Activated naive CD8-positive, alpha-beta T cell treated with anti-CD3 and anti-CD28 coated beads for 36 hours (primary cell): ENCODE measurements at regions not wholly inside any gene's neighbourhood (a gene's known extent, or its start where the extent isn't known, plus 50 kb on each side); places are given as distances from the start of the nearest gene placed in this dataset.
"Not testable (repeated sequence)": the region's sequence is repeated elsewhere in the genome, so short reads cannot be mapped to it uniquely, and the experiment has no call there.

Experiments
- DNase-seq: peaks from one replicate; pipeline ENCODE4 v3.0.0; 2021
- H3K27ac Mint-ChIP-seq: one replicate; pipeline ENCODE4 v1.8.0; 2022; ENCODE audit warnings: mild to moderate bottlenecking, moderate library complexity, mixed read lengths
- H3K27me3 Mint-ChIP-seq: one replicate; pipeline ENCODE4 v1.8.0; 2022; ENCODE audit warnings: mild to moderate bottlenecking, mixed read lengths
- H3K36me3 Mint-ChIP-seq: one replicate; pipeline ENCODE4 v1.8.0; 2021; ENCODE audit warnings: mild to moderate bottlenecking, mixed read lengths
- H3K4me1 Mint-ChIP-seq: one replicate; pipeline ENCODE4 v1.8.0; 2021; ENCODE audit warnings: mixed read lengths
- H3K4me3 Mint-ChIP-seq: one replicate; pipeline ENCODE4 v1.8.0; 2022; ENCODE audit warnings: mild to moderate bottlenecking, moderate library complexity, mixed read lengths
- H3K9me3 Mint-ChIP-seq: one replicate; pipeline ENCODE4 v1.8.0; 2022; ENCODE audit warnings: mixed read lengths

GRCh38 chr22:26918226-26918625, 260.8 kb downstream of the MIAT start:
- Mint-ChIP-seq H3K27ac (no peak overlapping the region), H3K4me1 (peaks cover under 1% of the 10 kb centered on the region), H3K4me3 (no peak overlapping the region), H3K36me3 (no peaks in the 10 kb centered on the region), H3K9me3 (peaks cover 1% of the 10 kb centered on the region), H3K27me3 (peaks cover 26% of the 10 kb centered on the region)
- no peak for DNase-seq

- Mint-ChIP-seq H3K4me3 (no peak overlapping the region), H3K27me3 (peaks cover 4% of the 10 kb centered on the region), H3K4me1 (no peaks in the 10 kb centered on the region), H3K9me3 (peaks cover 1% of the 10 kb centered on the region), H3K27ac (no peak overlapping the region), H3K36me3 (no peaks in the 10 kb centered on the region)
- DNase-seq = no peak
Observed at GRCh38 chr22:26921726-26922125, 264.3 kb downstream of the MIAT start.

GRCh38 chr22:26922806-26923205, 265.4 kb downstream of the MIAT start:
- no peaks in the 10 kb centered on the region for H3K36me3 Mint-ChIP-seq
- H3K27ac Mint-ChIP-seq = no peak overlapping the region
- H3K9me3 Mint-ChIP-seq = peaks cover under 1% of the 10 kb centered on the region
- no peak for DNase-seq
- no peak overlapping the region for H3K4me3 Mint-ChIP-seq
- H3K4me1 Mint-ChIP-seq = no peaks in the 10 kb centered on the region
- peaks cover 4% of the 10 kb centered on the region for H3K27me3 Mint-ChIP-seq

GRCh38 chr22:26923531-26923930, 266.1 kb downstream of the MIAT start:
- no peaks in the 10 kb centered on the region for H3K36me3 Mint-ChIP-seq
- H3K9me3 Mint-ChIP-seq = no peaks in the 10 kb centered on the region
- H3K27me3 Mint-ChIP-seq = peaks cover 4% of the 10 kb centered on the region
- H3K4me3 Mint-ChIP-seq = no peak overlapping the region
- DNase-seq = no peak
- H3K27ac Mint-ChIP-seq = no peak overlapping the region
- H3K4me1 Mint-ChIP-seq = no peaks in the 10 kb centered on the region

- DNase-seq = no peak
- Mint-ChIP-seq H3K9me3 (no peaks in the 10 kb centered on the region), H3K27me3 (peaks cover 3% of the 10 kb centered on the region), H3K4me1 (no peaks in the 10 kb centered on the region), H3K4me3 (no peak overlapping the region), H3K36me3 (no peaks in the 10 kb centered on the region), H3K27ac (no peak overlapping the region)
Observed at GRCh38 chr22:26927821-26928220, 270.4 kb downstream of the MIAT start.

GRCh38 chr22:26931471-26931870, 274.1 kb downstream of the MIAT start:
- no peaks in the 10 kb centered on the region for H3K4me1 Mint-ChIP-seq
- no peaks in the 10 kb centered on the region for H3K27me3 Mint-ChIP-seq
- no peaks in the 10 kb centered on the region for H3K9me3 Mint-ChIP-seq
- no peak overlapping the region for H3K4me3 Mint-ChIP-seq
- no peak overlapping the region for H3K27ac Mint-ChIP-seq
- H3K36me3 Mint-ChIP-seq = no peaks in the 10 kb centered on the region
- DNase-seq = no peak

GRCh38 chr22:26933105-26933590, 275.8 kb downstream of the MIAT start:
- no peak for DNase-seq
- H3K4me3 Mint-ChIP-seq = no peak overlapping the region
- peaks cover 7% of the 10 kb centered on the region for H3K9me3 Mint-ChIP-seq
- H3K27ac Mint-ChIP-seq = no peak overlapping the region
- H3K27me3 Mint-ChIP-seq = no peaks in the 10 kb centered on the region
- no peaks in the 10 kb centered on the region for H3K4me1 Mint-ChIP-seq
- peaks cover 3% of the 10 kb centered on the region for H3K36me3 Mint-ChIP-seq

- peaks cover 3% of the 10 kb centered on the region for H3K36me3 Mint-ChIP-seq
- no peaks in the 10 kb centered on the region for H3K27me3 Mint-ChIP-seq
- H3K9me3 Mint-ChIP-seq = peaks cover 7% of the 10 kb centered on the region
- no peak for DNase-seq
- H3K4me3 Mint-ChIP-seq = no peak overlapping the region
- H3K4me1 Mint-ChIP-seq = no peaks in the 10 kb centered on the region
- no peak overlapping the region for H3K27ac Mint-ChIP-seq
Observed at GRCh38 chr22:26937213-26937612, 279.8 kb downstream of the MIAT start.

- Mint-ChIP-seq H3K27me3 (no peaks in the 10 kb centered on the region), H3K27ac (no peak overlapping the region), H3K36me3 (peaks cover 3% of the 10 kb centered on the region), H3K4me3 (no peak overlapping the region), H3K4me1 (no peaks in the 10 kb centered on the region), H3K9me3 (peaks cover 7% of the 10 kb centered on the region)
- DNase-seq = no peak
Observed at GRCh38 chr22:26939466-26939865, 282.1 kb downstream of the MIAT start.

GRCh38 chr22:26941896-26942636, 284.7 kb downstream of the MIAT start:
- Mint-ChIP-seq H3K4me1 (no peaks in the 10 kb centered on the region), H3K9me3 (peaks cover 5% of the 10 kb centered on the region), H3K36me3 (peaks cover 3% of the 10 kb centered on the region), H3K27me3 (no peaks in the 10 kb centered on the region), H3K27ac (no peak overlapping the region), H3K4me3 (no peak overlapping the region)
- no peak for DNase-seq

GRCh38 chr22:26942637-26942957, 285.2 kb downstream of the MIAT start:
- H3K36me3 Mint-ChIP-seq = peaks cover 2% of the 10 kb centered on the region
- H3K4me1 Mint-ChIP-seq = no peaks in the 10 kb centered on the region
- H3K27me3 Mint-ChIP-seq = no peaks in the 10 kb centered on the region
- no peak overlapping the region for H3K27ac Mint-ChIP-seq
- DNase-seq = no peak
- no peak overlapping the region for H3K4me3 Mint-ChIP-seq
- peaks cover 2% of the 10 kb centered on the region for H3K9me3 Mint-ChIP-seq

GRCh38 chr22:26945565-26945964, 288.2 kb downstream of the MIAT start:
- no peaks in the 10 kb centered on the region for H3K9me3 Mint-ChIP-seq

GRCh38 chr22:26949193-26949592, 291.8 kb downstream of the MIAT start:
- Mint-ChIP-seq H3K27me3 (peaks cover 32% of the 10 kb centered on the region), H3K27ac (no peak overlapping the region), H3K4me3 (no peak overlapping the region), H3K4me1 (no peaks in the 10 kb centered on the region), H3K9me3 (no peaks in the 10 kb centered on the region), H3K36me3 (no peaks in the 10 kb centered on the region)
- no peak for DNase-seq

More at GRCh38 chr22:26945565-26945964, 288.2 kb downstream of the MIAT start:
- Mint-ChIP-seq H3K27ac (no peak overlapping the region), H3K4me3 (no peak overlapping the region), H3K27me3 (peaks cover 3% of the 10 kb centered on the region), H3K36me3 (no peaks in the 10 kb centered on the region), H3K4me1 (no peaks in the 10 kb centered on the region)
- DNase-seq = no peak

GRCh38 chr22:26951139-26951538, 293.8 kb downstream of the MIAT start:
- H3K9me3 Mint-ChIP-seq, H3K4me1 Mint-ChIP-seq, H3K4me3 Mint-ChIP-seq, H3K36me3 Mint-ChIP-seq, DNase-seq, H3K27ac Mint-ChIP-seq: not testable (repeated sequence)
- H3K27me3 Mint-ChIP-seq = peaks cover 37% of the 10 kb centered on the region

- Mint-ChIP-seq H3K9me3 (no peaks in the 10 kb centered on the region), H3K4me3 (no peak overlapping the region), H3K27me3 (peaks cover 44% of the 10 kb centered on the region), H3K27ac (no peak overlapping the region), H3K4me1 (no peaks in the 10 kb centered on the region), H3K36me3 (no peaks in the 10 kb centered on the region)
- no peak for DNase-seq
Observed at GRCh38 chr22:26952004-26952403, 294.6 kb downstream of the MIAT start.

- DNase-seq = no peak
- no peak overlapping the region for H3K27ac Mint-ChIP-seq
- no peaks in the 10 kb centered on the region for H3K4me1 Mint-ChIP-seq
- no peaks in the 10 kb centered on the region for H3K36me3 Mint-ChIP-seq
- H3K27me3 Mint-ChIP-seq = peaks cover 44% of the 10 kb centered on the region
- no peak overlapping the region for H3K4me3 Mint-ChIP-seq
- H3K9me3 Mint-ChIP-seq = no peaks in the 10 kb centered on the region
Observed at GRCh38 chr22:26952451-26953011, 295.1 kb downstream of the MIAT start.
